GM23338 (cell line): ENCODE measurements at regions not wholly inside any gene's neighbourhood (a gene's known extent, or its start where the extent isn't known, plus 50 kb on each side); places are given as distances from the start of the nearest gene placed in this dataset.

ENCODE experiments used
- ATAC-seq: fragments of 200-7000 bp; cut with Tn5 transposase; 3 replicates; pipeline ENCODE4 v1.9.1; 2020
- DNase-seq: peaks from one replicate; pipeline ENCODE4 v3.0.0-alpha.2; 2015; ENCODE audit warnings: low spot score
- H2AFZ ChIP-seq: fragments of 200-600 bp; sonication (generic); 2 replicates; pipeline ENCODE4 v1.8.0; 2016; ENCODE audit warnings: antibody characterized with exemption, mild to moderate bottlenecking, moderate library complexity
- H3F3A ChIP-seq: fragments of 200-600 bp; sonication (generic); replicated peaks from 2 replicates; pipeline ENCODE4 v1.8.0; 2017; ENCODE audit warnings: antibody characterized with exemption, mixed run types, low read depth
- H3K27ac ChIP-seq: fragments of 200-600 bp; sonication (generic); 2 replicates; pipeline ENCODE4 v1.6.1; 2016; ENCODE audit warnings: low read depth
- H3K27me3 ChIP-seq: fragments of 200-600 bp; sonication (generic); 2 replicates; pipeline ENCODE4 v1.8.0; 2016; ENCODE audit warnings: mild to moderate bottlenecking, mixed run types, moderate library complexity; ENCODE audit not compliant: insufficient read depth
- H3K36me3 ChIP-seq: fragments of 200-600 bp; sonication (generic); 2 replicates; pipeline ENCODE4 v1.8.0; 2016; ENCODE audit warnings: mild to moderate bottlenecking; ENCODE audit not compliant: insufficient read depth
- H3K4me1 ChIP-seq: fragments of 200-600 bp; sonication (generic); 2 replicates; pipeline ENCODE4 v1.8.0; 2016; ENCODE audit warnings: mild to moderate bottlenecking, moderate library complexity; ENCODE audit not compliant: insufficient read depth
- H3K4me2 ChIP-seq: fragments of 200-600 bp; sonication (generic); 2 replicates; pipeline ENCODE4 v1.7.1; 2017; ENCODE audit warnings: mixed run types
- H3K4me3 ChIP-seq: fragments of 200-600 bp; sonication (generic); 2 replicates; pipeline ENCODE4 v1.6.1; 2016; ENCODE audit warnings: mixed run types
- H3K79me2 ChIP-seq: fragments of 200-600 bp; sonication (generic); replicated peaks from 2 replicates; pipeline ENCODE4 v1.8.0; 2017; ENCODE audit warnings: mild to moderate bottlenecking; ENCODE audit not compliant: insufficient read depth
- H3K9me2 ChIP-seq: fragments of 200-600 bp; sonication (generic); 2 replicates; pipeline ENCODE4 v1.8.0; 2017; ENCODE audit not compliant: insufficient read depth
- H4K20me1 ChIP-seq: fragments of 200-600 bp; sonication (generic); replicated peaks from 2 replicates; pipeline ENCODE4 v1.8.0; 2017; ENCODE audit warnings: mild to moderate bottlenecking; ENCODE audit not compliant: insufficient read depth
- H3K27ac Mint-ChIP-seq: 2 replicates; pipeline ENCODE4 v1.8.0; 2020; ENCODE audit warnings: inconsistent platforms, mild to moderate bottlenecking, moderate library complexity, mixed read lengths
- H3K27me3 Mint-ChIP-seq: 3 replicates; pipeline ENCODE4 v1.8.0; 2022; ENCODE audit warnings: low read depth, mild to moderate bottlenecking, moderate library complexity, mixed read lengths, inconsistent platforms; ENCODE audit not compliant: insufficient read depth, poor library complexity
- H3K36me3 Mint-ChIP-seq: 3 replicates; pipeline ENCODE4 v1.8.0; 2021; ENCODE audit warnings: low read depth, mild to moderate bottlenecking, inconsistent platforms, moderate library complexity, mixed read lengths
- H3K4me1 Mint-ChIP-seq: 3 replicates; pipeline ENCODE4 v1.8.0; 2020; ENCODE audit warnings: mild to moderate bottlenecking, inconsistent platforms, mixed read lengths
- H3K4me3 Mint-ChIP-seq: 3 replicates; pipeline ENCODE4 v1.8.0; 2021; ENCODE audit warnings: moderate library complexity, mild to moderate bottlenecking, inconsistent platforms, mixed read lengths
- H3K9me3 Mint-ChIP-seq: 3 replicates; pipeline ENCODE4 v1.8.0; 2020; ENCODE audit warnings: moderate library complexity, mild to moderate bottlenecking, inconsistent platforms, mixed read lengths
- CREB1 ChIP-seq: fragments of 250-450 bp; sonication (Bioruptor Pico); IDR thresholded peaks from 2 replicates; pipeline ENCODE4 v1.5.0; 2020; ENCODE audit warnings: low read depth, mild to moderate bottlenecking, moderate library complexity
- CTCF ChIP-seq, 2 experiments: fragments of 200-600 bp in 1 of 2; sonication (generic) in 1 of 2; conservative IDR thresholded peaks; 2 replicates each; pipeline versions ENCODE4 v1.5.1 to v1.6.1; 2016 to 2017; ENCODE audit warnings: antibody characterized with exemption in 2 of 2, low read depth in 2 of 2, mild to moderate bottlenecking in 2 of 2, moderate library complexity in 1 of 2
- EZH2 ChIP-seq: fragments of 200-600 bp; sonication (generic); IDR thresholded peaks from one replicate; pipeline ENCODE4 v1.8.0; 2017; ENCODE audit warnings: antibody characterized with exemption, mild to moderate bottlenecking, low read depth; ENCODE audit not compliant: unreplicated experiment
- EZH2phosphoT487 ChIP-seq: fragments of 200-600 bp; sonication (generic); IDR thresholded peaks from one replicate; pipeline ENCODE4 v1.8.1; 2018; ENCODE audit warnings: antibody characterized with exemption; ENCODE audit not compliant: unreplicated experiment
- NANOG ChIP-seq: IDR thresholded peaks from 2 replicates; pipeline ENCODE4 v1.6.1; 2016; ENCODE audit warnings: antibody characterized with exemption, borderline replicate concordance
- REST ChIP-seq: IDR thresholded peaks from one replicate; pipeline ENCODE4 v1.6.1; 2018; ENCODE audit warnings: antibody characterized with exemption; ENCODE audit not compliant: unreplicated experiment
- STAT1 ChIP-seq: IDR thresholded peaks from one replicate; pipeline ENCODE4 v1.6.1; 2016; ENCODE audit warnings: antibody characterized with exemption; ENCODE audit not compliant: unreplicated experiment
- ZNF331 ChIP-seq: fragments of 250-450 bp; sonication (Bioruptor Pico); IDR thresholded peaks from 2 replicates; pipeline ENCODE4 v1.5.0; 2020; ENCODE audit warnings: low read depth, mild to moderate bottlenecking, moderate library complexity
- TF ChIP-seq, protein P1 (sequence below): fragments of 250-450 bp; sonication (Bioruptor Pico); IDR thresholded peaks from 2 replicates; pipeline ENCODE4 v1.5.0; 2020; ENCODE audit warnings: mild to moderate bottlenecking, moderate library complexity

DNA sequence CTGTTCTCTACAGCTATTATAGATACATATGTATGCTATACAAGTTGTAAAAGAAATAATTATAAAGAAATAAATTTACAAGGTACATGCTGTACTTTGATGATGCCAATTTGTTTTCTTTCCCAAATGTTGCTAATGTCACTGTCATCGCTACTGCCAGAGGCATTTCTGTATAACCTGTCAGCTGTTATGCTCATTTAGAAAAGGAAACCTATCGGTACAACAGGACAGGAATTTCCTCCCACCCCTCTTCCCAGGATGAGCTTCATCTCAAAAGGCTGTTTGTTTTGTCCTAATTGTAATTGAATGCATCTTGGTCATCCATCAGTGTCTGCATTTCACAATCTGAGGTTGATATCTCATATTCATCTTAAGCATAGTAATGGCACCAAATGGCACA lies 975.7 kb downstream of the TTLL7 start:
- H4K20me1 ChIP-seq: no peaks in the 10 kb centered on the region
- no peaks in the 10 kb centered on the region for H3K9me2 ChIP-seq
- ATAC-seq: no peak
- H3K27me3 ChIP-seq: no peaks in the 10 kb centered on the region
- no peak overlapping the region for H3K4me2 ChIP-seq
- no peak overlapping the region for H3K4me3 Mint-ChIP-seq
- no peaks in the 10 kb centered on the region for H3K79me2 ChIP-seq
- H3K36me3 ChIP-seq: peaks cover 6% of the 10 kb centered on the region; the same call in 1 of the 2 replicates
- no peak for DNase-seq
- H3K27ac ChIP-seq: no peak overlapping the region
- peaks cover 6% of the 10 kb centered on the region; the same call in 2 of the 3 replicates for H3K9me3 Mint-ChIP-seq
- no peak overlapping the region for H3K4me3 ChIP-seq
- H3K27ac Mint-ChIP-seq: no peak overlapping the region
- H3K36me3 Mint-ChIP-seq: peaks cover 6% of the 10 kb centered on the region; the same call in 2 of the 3 replicates
- no peak overlapping the region for H2AFZ ChIP-seq
- peaks cover 8% of the 10 kb centered on the region; the same call in 1 of the 2 replicates for H3K4me1 ChIP-seq
- no peaks in the 10 kb centered on the region for H3K27me3 Mint-ChIP-seq
- no peak for TF ChIP-seq STAT1
- TF ChIP-seq EZH2phosphoT487: no peak
- TF ChIP-seq CREB1 (CRISPR knock-in tag): no peak
- no peak for TF ChIP-seq CTCF (conservative IDR thresholded peaks at IDR 0.05; ENCODE audit: low read depth in 2 of 2)
- TF ChIP-seq REST: no peak
- TF ChIP-seq ZNF331 (CRISPR knock-in tag): no peak
- TF ChIP-seq NANOG: no peak
- TF ChIP-seq, protein P1, sequence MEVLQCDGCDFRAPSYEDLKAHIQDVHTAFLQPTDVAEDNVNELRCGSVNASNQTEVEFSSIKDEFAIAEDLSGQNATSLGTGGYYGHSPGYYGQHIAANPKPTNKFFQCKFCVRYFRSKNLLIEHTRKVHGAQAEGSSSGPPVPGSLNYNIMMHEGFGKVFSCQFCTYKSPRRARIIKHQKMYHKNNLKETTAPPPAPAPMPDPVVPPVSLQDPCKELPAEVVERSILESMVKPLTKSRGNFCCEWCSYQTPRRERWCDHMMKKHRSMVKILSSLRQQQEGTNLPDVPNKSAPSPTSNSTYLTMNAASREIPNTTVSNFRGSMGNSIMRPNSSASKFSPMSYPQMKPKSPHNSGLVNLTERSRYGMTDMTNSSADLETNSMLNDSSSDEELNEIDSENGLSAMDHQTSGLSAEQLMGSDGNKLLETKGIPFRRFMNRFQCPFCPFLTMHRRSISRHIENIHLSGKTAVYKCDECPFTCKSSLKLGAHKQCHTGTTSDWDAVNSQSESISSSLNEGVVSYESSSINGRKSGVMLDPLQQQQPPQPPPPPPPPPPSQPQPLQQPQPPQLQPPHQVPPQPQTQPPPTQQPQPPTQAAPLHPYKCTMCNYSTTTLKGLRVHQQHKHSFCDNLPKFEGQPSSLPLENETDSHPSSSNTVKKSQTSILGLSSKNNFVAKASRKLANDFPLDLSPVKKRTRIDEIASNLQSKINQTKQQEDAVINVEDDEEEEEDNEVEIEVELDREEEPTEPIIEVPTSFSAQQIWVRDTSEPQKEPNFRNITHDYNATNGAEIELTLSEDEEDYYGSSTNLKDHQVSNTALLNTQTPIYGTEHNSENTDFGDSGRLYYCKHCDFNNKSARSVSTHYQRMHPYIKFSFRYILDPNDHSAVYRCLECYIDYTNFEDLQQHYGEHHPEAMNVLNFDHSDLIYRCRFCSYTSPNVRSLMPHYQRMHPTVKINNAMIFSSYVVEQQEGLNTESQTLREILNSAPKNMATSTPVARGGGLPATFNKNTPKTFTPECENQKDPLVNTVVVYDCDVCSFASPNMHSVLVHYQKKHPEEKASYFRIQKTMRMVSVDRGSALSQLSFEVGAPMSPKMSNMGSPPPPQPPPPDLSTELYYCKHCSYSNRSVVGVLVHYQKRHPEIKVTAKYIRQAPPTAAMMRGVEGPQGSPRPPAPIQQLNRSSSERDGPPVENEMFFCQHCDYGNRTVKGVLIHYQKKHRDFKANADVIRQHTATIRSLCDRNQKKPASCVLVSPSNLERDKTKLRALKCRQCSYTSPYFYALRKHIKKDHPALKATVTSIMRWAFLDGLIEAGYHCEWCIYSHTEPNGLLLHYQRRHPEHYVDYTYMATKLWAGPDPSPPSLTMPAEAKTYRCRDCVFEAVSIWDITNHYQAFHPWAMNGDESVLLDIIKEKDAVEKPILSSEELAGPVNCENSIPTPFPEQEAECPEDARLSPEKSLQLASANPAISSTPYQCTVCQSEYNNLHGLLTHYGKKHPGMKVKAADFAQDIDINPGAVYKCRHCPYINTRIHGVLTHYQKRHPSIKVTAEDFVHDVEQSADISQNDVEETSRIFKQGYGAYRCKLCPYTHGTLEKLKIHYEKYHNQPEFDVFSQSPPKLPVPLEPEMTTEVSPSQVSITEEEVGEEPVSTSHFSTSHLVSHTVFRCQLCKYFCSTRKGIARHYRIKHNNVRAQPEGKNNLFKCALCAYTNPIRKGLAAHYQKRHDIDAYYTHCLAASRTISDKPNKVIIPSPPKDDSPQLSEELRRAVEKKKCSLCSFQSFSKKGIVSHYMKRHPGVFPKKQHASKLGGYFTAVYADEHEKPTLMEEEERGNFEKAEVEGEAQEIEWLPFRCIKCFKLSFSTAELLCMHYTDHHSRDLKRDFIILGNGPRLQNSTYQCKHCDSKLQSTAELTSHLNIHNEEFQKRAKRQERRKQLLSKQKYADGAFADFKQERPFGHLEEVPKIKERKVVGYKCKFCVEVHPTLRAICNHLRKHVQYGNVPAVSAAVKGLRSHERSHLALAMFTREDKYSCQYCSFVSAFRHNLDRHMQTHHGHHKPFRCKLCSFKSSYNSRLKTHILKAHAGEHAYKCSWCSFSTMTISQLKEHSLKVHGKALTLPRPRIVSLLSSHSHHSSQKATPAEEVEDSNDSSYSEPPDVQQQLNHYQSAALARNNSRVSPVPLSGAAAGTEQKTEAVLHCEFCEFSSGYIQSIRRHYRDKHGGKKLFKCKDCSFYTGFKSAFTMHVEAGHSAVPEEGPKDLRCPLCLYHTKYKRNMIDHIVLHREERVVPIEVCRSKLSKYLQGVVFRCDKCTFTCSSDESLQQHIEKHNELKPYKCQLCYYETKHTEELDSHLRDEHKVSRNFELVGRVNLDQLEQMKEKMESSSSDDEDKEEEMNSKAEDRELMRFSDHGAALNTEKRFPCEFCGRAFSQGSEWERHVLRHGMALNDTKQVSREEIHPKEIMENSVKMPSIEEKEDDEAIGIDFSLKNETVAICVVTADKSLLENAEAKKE (CRISPR knock-in tag): no peak
- no peak for TF ChIP-seq EZH2
- H3F3A ChIP-seq: no peaks in the 10 kb centered on the region
- peaks cover 6% of the 10 kb centered on the region for H3K4me1 Mint-ChIP-seq
